ENCODE measurements at regions not wholly inside any gene's neighbourhood (a gene's known extent, or its start where the extent isn't known, plus 50 kb on each side); places are given as distances from the start of the nearest gene placed in this dataset.
"Not testable (repeated sequence)": the region's sequence is repeated elsewhere in the genome, so short reads cannot be mapped to it uniquely, and the experiment has no call there.

- H3K27me3 ChIP-seq (ENCODE audit: insufficient read depth, low read length) = no peaks in the 10 kb centered on the region
- H2AFZ ChIP-seq (ENCODE audit: low read depth, low read length) = no peak overlapping the region
- no peaks in the 10 kb centered on the region for H3K36me3 ChIP-seq (ENCODE audit: insufficient read depth, low read length)
- H3K4me3 ChIP-seq (ENCODE audit: low read length) = no peak overlapping the region
- H3K4me1 ChIP-seq (ENCODE audit: insufficient read depth, low read length) = peaks cover 5% of the 10 kb centered on the region
- H3K9me3 ChIP-seq (ENCODE audit: low read length) = no peaks in the 10 kb centered on the region
These were observed 109.1 kb downstream of the FAM50B start for GRCh38 chr6:3958255-3958654.

GRCh38 chr6:3959385-3959784 is 110.2 kb downstream of the FAM50B start:
- no peaks in the 10 kb centered on the region for H3K36me3 ChIP-seq (ENCODE audit: insufficient read depth, low read length)
- peaks cover 11% of the 10 kb centered on the region for H3K4me1 ChIP-seq (ENCODE audit: insufficient read depth, low read length)
- H3K9me3 ChIP-seq (ENCODE audit: low read length) = no peaks in the 10 kb centered on the region
- H2AFZ ChIP-seq (ENCODE audit: low read depth, low read length) = no peak overlapping the region
- no peak overlapping the region for H3K4me3 ChIP-seq (ENCODE audit: low read length)
- H3K27me3 ChIP-seq (ENCODE audit: insufficient read depth, low read length) = no peaks in the 10 kb centered on the region

DNA sequence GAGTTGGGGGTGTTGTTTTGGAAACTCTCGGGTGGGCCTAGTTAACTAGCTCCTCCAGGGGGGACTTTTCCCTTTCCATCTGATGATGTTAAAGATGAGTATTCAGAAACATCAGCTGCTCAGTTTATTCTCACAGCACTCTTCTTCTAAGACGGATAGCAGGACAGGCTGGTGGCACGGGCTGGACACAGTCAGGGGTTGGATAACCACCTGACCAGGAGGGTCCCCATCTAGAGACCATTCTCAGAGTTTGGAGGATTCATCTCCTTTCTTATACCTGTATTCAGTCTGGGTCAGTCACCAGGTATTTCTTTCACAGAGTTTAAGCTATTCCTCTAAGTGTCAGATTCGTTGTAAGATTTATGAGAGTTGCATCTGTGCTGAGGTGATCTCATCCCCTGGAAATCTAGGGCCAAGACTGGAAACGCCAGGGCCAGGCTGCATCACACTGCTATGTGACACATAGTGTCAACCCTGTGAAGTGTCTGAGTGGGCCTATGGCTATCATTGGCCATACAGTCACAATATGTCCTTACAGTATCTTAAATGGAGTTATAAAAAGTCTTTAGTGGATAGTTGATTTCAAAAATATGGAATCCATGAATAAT is 111.7 kb downstream of the FAM50B start:
- H3K4me1 ChIP-seq (ENCODE audit: insufficient read depth, low read length) = peaks cover 11% of the 10 kb centered on the region
- no peaks in the 10 kb centered on the region for H3K9me3 ChIP-seq (ENCODE audit: low read length)
- H3K27me3 ChIP-seq (ENCODE audit: insufficient read depth, low read length) = no peaks in the 10 kb centered on the region
- no peaks in the 10 kb centered on the region for H3K36me3 ChIP-seq (ENCODE audit: insufficient read depth, low read length)
- no peak overlapping the region for H2AFZ ChIP-seq (ENCODE audit: low read depth, low read length)
- no peak overlapping the region for H3K4me3 ChIP-seq (ENCODE audit: low read length)

DNA sequence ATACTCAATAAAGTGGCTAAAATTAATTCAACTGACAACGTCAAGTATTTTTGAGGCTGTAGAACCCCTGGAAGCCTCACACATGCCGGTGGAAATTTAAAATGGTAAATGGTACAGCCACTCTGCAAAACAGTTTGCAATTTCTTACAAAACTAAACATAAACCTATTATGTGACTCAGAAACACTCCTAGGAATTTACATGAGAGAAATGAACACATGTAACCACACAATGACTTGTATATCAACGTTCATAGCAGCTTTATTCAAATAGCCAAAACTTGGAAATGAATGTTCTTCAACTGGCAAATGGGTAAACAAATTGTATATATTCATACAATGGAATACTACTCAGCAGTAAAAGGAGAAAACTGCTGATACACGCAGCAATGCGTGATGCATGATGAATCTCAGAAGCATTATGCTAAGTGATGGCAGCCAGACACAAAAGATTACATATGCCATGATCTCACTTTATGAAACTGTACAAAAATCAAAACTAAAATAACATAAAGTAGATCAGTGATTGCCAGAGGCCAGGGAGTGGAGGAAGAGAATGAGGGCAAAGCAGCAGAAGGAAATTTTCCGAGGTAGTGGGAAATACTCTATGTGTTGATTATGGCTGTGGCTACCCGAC is 112.5 kb downstream of the FAM50B start:
- H3K9me3 ChIP-seq (ENCODE audit: low read length) = peaks cover 2% of the 10 kb centered on the region
- no peaks in the 10 kb centered on the region for H3K36me3 ChIP-seq (ENCODE audit: insufficient read depth, low read length)
- no peaks in the 10 kb centered on the region for H3K27me3 ChIP-seq (ENCODE audit: insufficient read depth, low read length)
- no peak overlapping the region for H2AFZ ChIP-seq (ENCODE audit: low read depth, low read length)
- H3K4me1 ChIP-seq (ENCODE audit: insufficient read depth, low read length) = peaks cover 11% of the 10 kb centered on the region
- H3K4me3 ChIP-seq (ENCODE audit: low read length) = no peak overlapping the region

- Histone ChIP-seq H3K27me3 (ENCODE audit: insufficient read depth, low read length) (no peaks in the 10 kb centered on the region), H3K4me3 (ENCODE audit: low read length) (no peak overlapping the region), H2AFZ (ENCODE audit: low read depth, low read length) (no peak overlapping the region), H3K36me3 (ENCODE audit: insufficient read depth, low read length) (no peaks in the 10 kb centered on the region), H3K4me1 (ENCODE audit: insufficient read depth, low read length) (peaks cover 11% of the 10 kb centered on the region), H3K9me3 (ENCODE audit: low read length) (peaks cover 2% of the 10 kb centered on the region)
These were observed 113.4 kb downstream of the FAM50B start for GRCh38 chr6:3962291-3963280.

- Histone ChIP-seq H3K4me1 (ENCODE audit: insufficient read depth, low read length) (peaks cover 11% of the 10 kb centered on the region), H3K27me3 (ENCODE audit: insufficient read depth, low read length) (no peaks in the 10 kb centered on the region), H3K36me3 (ENCODE audit: insufficient read depth, low read length) (no peaks in the 10 kb centered on the region), H3K4me3 (ENCODE audit: low read length) (no peak overlapping the region), H2AFZ (ENCODE audit: low read depth, low read length) (no peak overlapping the region), H3K9me3 (ENCODE audit: low read length) (peaks cover 2% of the 10 kb centered on the region)
These were observed 114.3 kb downstream of the FAM50B start for GRCh38 chr6:3963426-3963825.

DNA sequence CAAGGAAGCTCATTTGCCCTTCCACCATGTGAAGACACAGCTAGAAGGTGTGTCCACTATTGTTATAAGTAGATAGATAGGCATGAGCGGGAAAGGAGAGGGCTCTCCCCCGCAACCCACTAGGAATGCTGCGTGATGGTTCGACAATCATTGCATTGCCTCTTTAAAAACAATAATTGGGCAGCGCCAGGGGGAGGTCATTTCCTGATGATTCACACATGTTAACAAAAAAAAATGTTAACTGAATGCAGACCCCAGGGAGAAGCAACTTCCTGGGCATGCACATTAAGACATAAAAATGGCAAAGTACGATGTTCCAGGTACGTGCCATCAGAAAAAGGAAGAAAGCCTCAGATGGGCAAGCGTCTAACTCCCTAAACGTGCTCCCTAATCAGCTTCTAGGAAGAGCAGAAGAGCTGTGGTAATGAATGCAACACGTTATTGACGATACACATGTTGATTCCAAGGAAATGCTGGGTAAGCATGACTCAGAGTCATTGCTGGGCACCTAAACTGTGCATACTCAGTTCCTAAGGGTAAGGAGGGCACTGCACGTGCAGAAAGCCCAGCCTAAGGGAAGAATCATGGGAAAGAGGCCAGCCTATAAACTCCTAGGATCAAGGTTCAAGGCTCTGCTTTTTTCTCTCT is 113.7 kb downstream of the FAM217A start:
- no peak overlapping the region for H3K4me3 ChIP-seq (ENCODE audit: low read length)
- H3K36me3 ChIP-seq (ENCODE audit: insufficient read depth, low read length) = no peaks in the 10 kb centered on the region
- H3K9me3 ChIP-seq (ENCODE audit: low read length) = peaks cover 2% of the 10 kb centered on the region
- no peaks in the 10 kb centered on the region for H3K27me3 ChIP-seq (ENCODE audit: insufficient read depth, low read length)
- no peak overlapping the region for H2AFZ ChIP-seq (ENCODE audit: low read depth, low read length)
- H3K4me1 ChIP-seq (ENCODE audit: insufficient read depth, low read length) = peaks cover 11% of the 10 kb centered on the region

DNA sequence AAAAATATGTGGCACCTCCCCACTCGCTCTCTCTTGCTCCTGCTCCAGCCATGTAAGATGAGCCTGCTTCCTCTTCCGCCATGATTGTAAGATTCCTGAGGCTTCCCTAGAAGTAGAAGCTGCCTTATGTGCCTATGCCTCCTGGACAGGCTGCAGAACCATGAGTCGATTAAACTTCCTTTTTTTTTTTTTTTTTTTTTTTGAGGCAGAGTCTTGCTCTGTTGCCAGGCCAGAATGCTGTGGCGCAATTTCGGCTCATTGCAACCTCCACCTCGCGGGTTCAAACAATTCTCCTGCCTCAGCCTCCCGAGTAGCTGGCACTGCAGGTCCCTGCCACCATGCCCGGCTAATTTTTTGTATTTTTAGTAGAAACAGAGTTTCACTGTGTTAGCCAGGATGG is 112.5 kb downstream of the FAM217A start:
- Histone ChIP-seq H3K27me3 (ENCODE audit: insufficient read depth, low read length) (no peaks in the 10 kb centered on the region), H3K9me3 (ENCODE audit: low read length) (peaks cover 2% of the 10 kb centered on the region), H3K36me3 (ENCODE audit: insufficient read depth, low read length) (no peaks in the 10 kb centered on the region), H2AFZ (ENCODE audit: low read depth, low read length) (no peak overlapping the region), H3K4me3 (ENCODE audit: low read length) (no peak overlapping the region), H3K4me1 (ENCODE audit: insufficient read depth, low read length) (peaks cover 11% of the 10 kb centered on the region)

DNA sequence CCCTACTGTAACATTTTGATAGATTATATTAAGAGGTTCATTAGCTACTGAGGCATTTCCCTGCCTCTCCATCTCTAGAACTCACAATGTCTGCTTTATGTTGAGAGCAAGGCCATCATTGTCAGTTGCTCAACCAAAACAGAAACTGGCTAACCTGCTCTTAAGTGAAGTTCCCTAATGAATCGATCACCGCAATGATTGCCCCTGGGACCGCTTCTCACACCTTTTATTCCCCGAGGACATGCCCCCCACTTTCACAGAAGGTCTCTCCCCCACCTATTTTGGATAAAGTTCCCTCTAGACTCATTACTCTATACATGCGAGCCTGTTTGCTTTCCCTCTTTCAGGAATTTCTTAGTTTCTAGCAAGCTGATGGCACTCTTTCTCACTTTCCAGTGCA is 108.8 kb downstream of the FAM217A start:
- Histone ChIP-seq H3K36me3 (ENCODE audit: insufficient read depth, low read length) (no peaks in the 10 kb centered on the region), H2AFZ (ENCODE audit: low read depth, low read length) (no peak overlapping the region), H3K9me3 (ENCODE audit: low read length) (peaks cover 2% of the 10 kb centered on the region), H3K27me3 (ENCODE audit: insufficient read depth, low read length) (no peaks in the 10 kb centered on the region), H3K4me1 (ENCODE audit: insufficient read depth, low read length) (no peaks in the 10 kb centered on the region), H3K4me3 (ENCODE audit: low read length) (no peak overlapping the region)

DNA sequence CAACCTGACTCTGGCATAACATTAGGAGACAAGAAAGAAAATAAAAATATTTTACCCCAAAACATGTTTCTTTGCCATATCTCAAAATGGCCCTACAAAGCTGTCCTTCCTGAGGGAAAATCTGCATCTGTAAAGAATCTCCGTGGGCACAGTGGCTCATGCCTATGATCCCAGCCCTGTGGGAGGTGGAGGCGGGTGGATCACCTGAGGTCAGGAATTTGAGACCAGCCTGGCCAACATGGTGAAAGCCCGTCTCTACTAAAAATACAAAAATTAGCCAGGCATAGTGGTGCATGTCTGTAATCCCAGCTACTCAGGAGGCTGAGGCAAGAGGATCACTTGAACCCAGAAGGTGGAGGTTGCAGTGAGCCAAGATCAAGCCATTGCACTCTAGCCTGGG is 105.8 kb downstream of the FAM217A start:
- H3K36me3 ChIP-seq (ENCODE audit: insufficient read depth, low read length); H3K9me3 ChIP-seq (ENCODE audit: low read length): not testable (repeated sequence)

GRCh38 chr6:3977875-3978711 is 100.8 kb downstream of the FAM217A start:
- no peak overlapping the region for H3K4me3 ChIP-seq (ENCODE audit: low read length)
- H2AFZ ChIP-seq (ENCODE audit: low read depth, low read length) = no peak overlapping the region
- no peaks in the 10 kb centered on the region for H3K9me3 ChIP-seq (ENCODE audit: low read length)
- H3K36me3 ChIP-seq (ENCODE audit: insufficient read depth, low read length) = no peaks in the 10 kb centered on the region
- no peaks in the 10 kb centered on the region for H3K27me3 ChIP-seq (ENCODE audit: insufficient read depth, low read length)
- H3K4me1 ChIP-seq (ENCODE audit: insufficient read depth, low read length) = no peaks in the 10 kb centered on the region

More for the DNA sequence above, 105.8 kb downstream of the FAM217A start:
- H2AFZ ChIP-seq (ENCODE audit: low read depth, low read length); H3K4me3 ChIP-seq (ENCODE audit: low read length); H3K27me3 ChIP-seq (ENCODE audit: insufficient read depth, low read length); H3K4me1 ChIP-seq (ENCODE audit: insufficient read depth, low read length): not testable (repeated sequence)

DNA sequence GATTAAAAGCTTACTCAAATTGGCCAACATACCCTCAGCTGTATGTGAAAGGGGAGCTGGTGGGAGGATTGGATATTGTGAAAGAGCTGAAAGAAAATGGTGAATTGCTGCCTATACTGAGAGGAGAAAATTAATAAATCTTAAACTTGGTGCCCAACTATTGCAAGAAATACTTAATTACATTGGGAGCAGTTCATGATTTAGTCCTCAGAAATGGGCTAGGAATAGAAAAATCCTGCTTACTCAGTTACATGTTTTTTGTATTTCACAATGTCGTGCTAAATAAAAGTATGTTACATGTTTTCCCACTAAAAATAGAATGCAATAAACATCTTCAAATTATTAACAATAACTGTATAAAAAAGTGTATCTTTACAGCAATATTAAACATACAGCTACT is 100.0 kb downstream of the FAM217A start:
- H3K4me1 ChIP-seq (ENCODE audit: insufficient read depth, low read length); H2AFZ ChIP-seq (ENCODE audit: low read depth, low read length); H3K27me3 ChIP-seq (ENCODE audit: insufficient read depth, low read length); H3K9me3 ChIP-seq (ENCODE audit: low read length); H3K36me3 ChIP-seq (ENCODE audit: insufficient read depth, low read length); H3K4me3 ChIP-seq (ENCODE audit: low read length): not testable (repeated sequence)
